Adrenal gland (tissue), 5 donors: ENCODE measurements at regions not wholly inside any gene's neighbourhood (a gene's known extent, or its start where the extent isn't known, plus 50 kb on each side); places are given as distances from the start of the nearest gene placed in this dataset.

ENCODE experiments used
- CTCF ChIP-seq, 6 experiments: fragments of 450-650 bp in 4 of 6; fragments of 200-600 bp in 2 of 6; sonication (generic) in 1 of 6; IDR thresholded peaks; 1 replicate in 5 of 6; 2 replicates in 1 of 6; pipeline versions ENCODE4 v1.5.1 to v1.8.0; 2016 to 2021; ENCODE audit warnings: antibody characterized with exemption in 6 of 6, mild to moderate bottlenecking in 2 of 6, moderate library complexity in 1 of 6
- POLR2A ChIP-seq, 2 donors: fragments of 450-650 bp; IDR thresholded peaks; one replicate each; pipeline ENCODE4 v1.6.1; 2017; ENCODE audit warnings: antibody characterized with exemption in 2 of 2, mild to moderate bottlenecking in 2 of 2, moderate library complexity in 1 of 2
- donor health status: DM: no; HTN: no; CAD: no.

- no peak for TF ChIP-seq CTCF (IDR thresholded peaks at IDR 0.05)
- TF ChIP-seq POLR2A (IDR thresholded peaks at IDR 0.05), result no peak
Measured at GRCh38 chr9:22829236-22829635, 382.6 kb downstream of the DMRTA1 start.
